Astrocyte of the hippocampus (primary cell): ENCODE measurements at regions not wholly inside any gene's neighbourhood (a gene's known extent, or its start where the extent isn't known, plus 50 kb on each side); places are given as distances from the start of the nearest gene placed in this dataset.

Source experiments
- DNase-seq: peaks from one replicate; pipeline ENCODE4 v3.0.0; 2011; ENCODE audit warnings: low read depth, low spot score

DNA sequence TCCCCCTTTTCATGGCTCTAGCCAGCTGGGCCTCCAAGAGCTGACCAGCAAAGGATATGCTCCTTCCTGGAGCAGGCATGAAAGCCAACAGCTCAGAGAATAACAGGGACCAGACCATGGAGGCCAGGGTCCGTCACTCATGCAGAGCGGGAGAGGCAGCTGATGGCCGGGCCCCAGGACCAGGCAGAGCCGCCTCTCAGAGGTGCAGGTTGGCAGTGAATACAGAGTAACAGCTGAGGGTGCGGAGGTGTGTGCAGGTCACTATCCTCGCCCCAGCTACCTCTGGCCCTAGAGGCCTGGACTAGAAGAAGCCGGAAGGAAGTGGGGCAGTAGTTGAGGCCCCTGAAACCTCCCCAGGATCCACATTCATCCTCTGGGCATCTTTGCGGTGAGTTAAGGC is 1377.3 kb downstream of the TBC1D22A start:
- DNase-seq = no peak

DNA sequence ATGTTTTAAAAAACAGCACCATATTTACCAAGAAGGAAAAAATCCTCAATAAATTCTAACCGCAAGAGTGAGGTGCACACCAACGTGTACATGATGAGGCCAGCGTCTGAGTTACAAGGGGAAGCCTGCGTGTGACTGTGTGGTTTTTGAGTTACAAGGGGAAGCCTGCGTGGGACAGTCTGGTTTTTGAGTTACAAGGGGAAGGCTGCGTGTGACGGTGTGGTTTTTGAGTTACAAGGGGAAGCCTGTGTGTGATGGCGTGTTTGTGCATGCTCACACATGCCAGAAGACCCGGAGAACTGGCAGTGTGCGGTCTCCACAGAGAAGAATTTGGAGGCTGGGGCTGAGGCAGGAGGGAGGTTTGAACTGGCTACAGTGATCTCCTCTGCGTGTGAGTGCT is 1376.4 kb downstream of the TBC1D22A start:
- DNase-seq = no peak

DNA sequence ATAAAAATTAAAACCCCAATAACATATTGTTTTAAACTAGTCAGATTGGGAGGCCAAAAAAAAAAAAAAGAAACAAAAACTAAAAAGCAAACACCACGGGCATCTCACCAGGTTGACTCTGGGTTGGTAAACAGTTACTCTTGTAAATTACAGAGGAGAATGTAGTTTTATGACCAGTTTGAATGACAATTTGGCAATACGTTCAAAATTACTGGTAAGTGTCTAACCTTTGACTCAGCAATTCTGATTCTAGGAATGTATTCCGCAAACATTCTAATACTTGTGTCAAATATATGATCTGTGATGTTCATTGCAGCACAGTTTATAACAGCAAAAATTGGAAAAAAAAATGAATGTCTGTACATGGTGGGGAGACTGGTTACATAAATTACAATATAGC is 1376.0 kb downstream of the TBC1D22A start:
- DNase-seq = no peak

DNA sequence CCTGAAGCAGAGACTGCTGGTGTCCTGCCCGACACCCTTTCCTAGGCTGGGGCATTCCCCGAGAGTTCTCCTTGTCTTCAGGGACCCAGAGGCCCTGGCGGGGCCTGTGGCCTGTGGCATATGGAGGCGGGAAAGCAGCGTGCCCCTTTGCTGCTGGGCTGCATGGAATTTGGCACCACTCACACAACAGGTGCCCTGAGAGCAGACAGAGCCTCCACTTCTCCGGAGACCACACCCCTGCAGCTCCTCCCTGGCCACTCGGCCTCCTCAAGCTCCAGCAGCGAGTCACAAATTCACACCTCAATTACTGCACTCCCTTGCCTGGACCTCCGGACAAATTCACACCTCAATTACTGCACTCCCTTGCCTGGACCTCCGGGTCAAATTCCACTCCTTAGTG is 1375.2 kb downstream of the TBC1D22A start:
- no peak for DNase-seq

DNA sequence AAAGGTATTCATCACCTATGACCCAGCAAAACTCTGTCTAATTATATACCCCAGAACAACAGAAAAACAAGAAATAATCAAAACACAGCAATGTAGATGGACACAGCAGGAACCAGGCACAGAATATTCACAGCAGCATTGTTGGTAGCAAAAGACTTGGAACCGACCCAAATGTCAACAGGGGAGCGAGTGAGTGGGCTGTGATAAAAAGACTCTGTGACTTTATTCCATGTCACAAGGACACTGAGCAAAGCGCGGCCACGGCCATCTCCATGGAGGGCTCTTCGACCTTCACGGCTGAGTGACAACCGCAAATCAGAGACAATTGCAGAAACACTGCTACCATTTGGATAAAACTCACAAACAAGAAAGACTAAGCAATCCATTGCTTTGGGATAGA is 1373.1 kb downstream of the TBC1D22A start:
- DNase-seq = no peak

DNA sequence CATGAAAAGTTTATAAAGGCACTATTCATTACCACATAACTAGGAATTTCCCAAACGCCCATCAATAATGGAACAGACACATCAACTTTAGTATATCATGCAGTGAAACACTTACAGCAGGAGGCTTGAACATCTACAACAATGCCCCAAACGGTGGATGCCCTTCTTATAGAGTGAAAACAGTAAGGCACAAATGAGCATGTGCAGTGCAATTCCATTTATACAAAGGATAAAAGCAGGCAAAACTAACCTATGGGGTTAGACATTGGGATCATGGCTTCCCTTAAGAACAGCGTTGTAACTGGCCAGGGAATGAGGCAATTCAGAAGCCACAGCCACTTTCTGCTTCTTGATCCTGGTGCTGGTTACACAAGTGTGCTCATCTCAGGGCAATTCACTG is 1363.0 kb downstream of the TBC1D22A start:
- DNase-seq = no peak

DNA sequence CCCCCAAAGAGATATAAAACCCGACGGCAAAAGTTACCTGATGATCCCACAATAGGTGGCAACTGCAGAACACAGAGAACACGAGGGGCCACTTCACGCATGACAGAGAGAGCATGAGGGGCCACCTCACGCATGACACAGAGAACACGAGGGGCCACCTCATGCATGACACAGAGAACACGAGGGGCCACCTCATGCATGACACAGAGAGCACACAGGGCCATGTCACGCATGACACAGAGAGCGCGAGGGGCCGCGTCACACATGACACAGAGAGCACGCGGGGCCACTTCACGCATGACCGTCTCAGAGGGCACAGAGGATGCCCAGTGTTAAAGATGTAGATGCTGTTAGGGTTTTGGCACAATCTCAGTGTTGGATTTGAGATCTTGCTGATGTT is 1359.5 kb downstream of the TBC1D22A start:
- DNase-seq = no peak

DNA sequence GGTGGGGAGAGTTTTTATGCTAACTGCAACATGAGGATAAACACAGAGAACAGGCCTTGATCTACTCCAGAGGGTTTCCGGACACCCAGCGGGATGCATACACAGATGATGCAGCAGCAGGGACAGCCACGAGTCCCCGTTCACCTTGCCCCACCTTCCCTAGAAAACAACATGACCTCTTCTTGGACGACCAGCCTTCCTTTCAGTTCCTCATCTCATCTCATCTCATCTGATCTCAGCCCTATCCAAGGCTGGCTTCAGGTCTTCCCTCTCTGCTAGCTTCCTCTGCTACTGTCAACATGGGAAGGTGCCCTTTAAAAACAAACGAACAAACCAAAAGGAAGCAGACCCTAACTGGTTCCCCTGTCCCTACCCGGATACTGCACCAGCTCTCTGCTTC is 1356.2 kb downstream of the TBC1D22A start:
- no peak for DNase-seq

DNA sequence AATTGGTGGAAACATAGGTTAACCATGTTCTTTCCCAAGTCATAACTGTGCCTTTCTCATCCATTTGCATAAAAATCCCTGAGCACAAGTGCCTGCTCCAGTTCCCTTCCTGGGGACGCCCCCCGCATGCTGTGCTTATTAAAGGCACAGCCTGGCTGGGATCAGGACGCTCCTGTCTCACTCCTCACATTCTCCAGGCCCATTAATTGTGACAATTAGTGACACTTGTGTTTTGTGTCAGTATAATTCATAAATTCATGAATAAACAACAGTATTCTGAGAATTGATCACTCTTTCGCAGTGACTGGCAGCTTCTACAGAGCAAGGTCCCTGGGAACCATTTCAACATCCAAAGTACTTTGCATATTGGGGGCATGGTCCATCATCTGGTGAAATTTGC is 1354.4 kb downstream of the TBC1D22A start:
- no peak for DNase-seq

DNA sequence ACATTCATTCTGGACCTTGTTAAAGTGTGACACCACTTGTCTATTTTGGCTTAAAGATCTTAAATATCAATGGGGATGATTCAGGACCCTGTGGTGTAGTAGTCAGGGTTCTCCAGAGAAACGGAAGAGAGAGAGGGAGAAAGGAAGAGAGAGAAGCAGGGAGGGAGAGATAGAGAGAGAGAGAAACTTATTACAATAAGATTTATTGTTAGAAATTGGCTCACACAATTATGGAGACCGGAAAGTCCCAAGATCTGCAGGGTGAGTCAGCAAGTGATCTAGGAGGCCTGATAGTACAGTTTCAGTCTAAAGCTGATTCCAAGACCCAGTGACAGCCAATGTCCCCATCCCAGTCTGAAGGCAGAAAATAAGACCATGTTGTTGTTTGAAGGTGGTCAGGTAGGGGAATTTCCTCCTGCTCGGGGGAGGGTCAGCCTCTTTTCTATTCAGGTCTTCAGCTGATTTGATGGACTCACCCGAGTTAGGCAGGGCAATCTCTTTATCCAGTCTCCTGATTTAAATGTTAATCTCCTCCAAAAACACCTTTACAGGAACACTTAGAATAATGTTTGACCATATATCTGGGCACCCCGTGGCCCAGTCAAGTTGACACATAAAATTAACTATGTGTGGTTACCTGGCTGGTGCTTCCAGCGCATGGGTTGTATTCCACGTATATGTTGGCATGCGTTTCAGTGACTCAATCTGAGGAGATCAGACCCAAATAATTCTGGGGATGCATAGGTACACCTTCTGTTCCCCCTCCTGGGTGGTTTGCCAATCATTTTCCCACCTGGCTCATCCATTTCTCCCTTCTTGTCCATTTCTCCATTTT is 1350.5 kb downstream of the TBC1D22A start:
- no peak for DNase-seq

DNA sequence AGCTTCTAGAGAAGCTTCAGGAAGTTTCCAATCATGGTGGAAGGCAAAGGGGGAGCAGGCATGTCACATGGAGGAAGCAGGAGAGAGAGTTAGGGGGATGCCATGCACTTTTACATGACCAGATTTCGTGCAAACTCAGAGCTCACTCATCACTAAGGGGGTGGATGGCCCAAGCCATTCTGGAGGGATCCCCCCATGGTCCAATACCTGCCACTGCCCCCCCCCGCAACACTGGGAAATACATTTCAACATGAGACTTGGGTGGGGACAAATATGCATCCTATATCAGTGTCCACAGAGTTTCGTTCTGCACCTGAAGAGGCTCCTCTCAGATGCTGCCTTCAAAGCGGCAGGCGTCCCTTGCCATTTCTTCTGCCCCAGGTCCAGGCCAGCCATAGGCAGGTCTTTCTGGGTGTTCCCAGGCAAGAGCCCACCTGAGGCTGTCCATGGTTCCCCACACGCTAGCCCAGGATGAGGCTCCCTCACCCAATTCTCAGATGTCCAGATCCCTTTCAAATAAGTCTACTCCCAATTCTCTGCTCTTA is 1344.3 kb downstream of the TBC1D22A start:
- no peak for DNase-seq

DNA sequence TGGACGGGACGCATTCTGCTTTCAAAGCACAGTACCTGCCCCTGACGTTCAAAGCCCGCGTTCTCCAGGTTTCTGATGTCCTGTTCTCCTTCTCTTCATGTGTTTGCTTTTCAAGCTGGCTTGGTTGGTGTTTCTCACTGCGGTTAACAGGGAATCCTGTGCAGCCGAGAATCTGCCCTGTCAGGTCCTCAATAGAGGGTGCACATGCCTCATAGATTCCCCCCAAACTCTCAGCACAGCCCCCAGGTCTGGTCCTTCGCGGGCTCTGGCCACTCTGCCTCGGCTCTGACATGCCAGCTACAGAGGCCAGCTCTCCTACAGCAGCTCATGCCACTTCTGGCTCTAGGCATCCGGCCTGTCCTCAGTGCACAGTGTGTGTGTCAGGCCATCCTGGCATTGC is 1343.8 kb downstream of the TBC1D22A start:
- no peak for DNase-seq

DNA sequence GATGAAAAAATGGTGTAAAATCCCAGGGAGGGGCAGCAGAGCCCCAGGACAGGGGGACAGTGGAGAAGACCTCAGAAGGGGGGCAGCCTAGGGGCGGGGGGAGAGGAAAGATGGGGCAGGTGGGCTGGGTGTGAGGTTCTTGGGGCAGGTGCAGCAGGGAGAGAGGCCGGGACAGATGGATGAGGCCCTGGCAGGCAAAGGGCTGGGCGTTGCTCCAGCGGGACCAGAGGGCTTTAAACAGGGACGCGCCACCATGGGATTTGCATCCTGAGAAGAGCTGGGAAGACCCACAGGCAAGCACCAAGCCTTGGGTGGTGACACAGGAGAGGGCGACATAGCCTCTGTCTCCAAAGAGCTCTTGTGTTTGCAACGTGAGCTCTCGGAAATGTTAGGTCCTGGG is 1342.8 kb downstream of the TBC1D22A start:
- no peak for DNase-seq

DNA sequence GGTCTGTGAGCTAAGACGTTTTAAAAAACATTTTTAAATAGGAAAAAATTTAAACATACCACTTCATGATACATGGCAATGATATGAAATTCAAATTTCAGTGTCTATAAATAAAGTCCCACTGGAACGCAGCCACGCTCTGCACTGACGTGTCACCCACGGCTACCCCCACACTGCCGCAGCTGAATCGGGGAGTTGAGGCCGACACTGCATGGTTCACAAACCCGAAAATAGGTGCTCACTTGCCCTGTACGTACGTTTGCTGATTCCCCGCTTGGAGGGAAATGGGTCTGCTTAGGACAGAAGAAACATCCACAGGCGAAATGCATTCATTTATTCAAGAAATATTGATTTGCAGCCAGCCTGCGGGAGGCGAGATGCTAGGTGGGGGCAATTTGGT is 1342.3 kb downstream of the TBC1D22A start:
- no peak for DNase-seq

DNA sequence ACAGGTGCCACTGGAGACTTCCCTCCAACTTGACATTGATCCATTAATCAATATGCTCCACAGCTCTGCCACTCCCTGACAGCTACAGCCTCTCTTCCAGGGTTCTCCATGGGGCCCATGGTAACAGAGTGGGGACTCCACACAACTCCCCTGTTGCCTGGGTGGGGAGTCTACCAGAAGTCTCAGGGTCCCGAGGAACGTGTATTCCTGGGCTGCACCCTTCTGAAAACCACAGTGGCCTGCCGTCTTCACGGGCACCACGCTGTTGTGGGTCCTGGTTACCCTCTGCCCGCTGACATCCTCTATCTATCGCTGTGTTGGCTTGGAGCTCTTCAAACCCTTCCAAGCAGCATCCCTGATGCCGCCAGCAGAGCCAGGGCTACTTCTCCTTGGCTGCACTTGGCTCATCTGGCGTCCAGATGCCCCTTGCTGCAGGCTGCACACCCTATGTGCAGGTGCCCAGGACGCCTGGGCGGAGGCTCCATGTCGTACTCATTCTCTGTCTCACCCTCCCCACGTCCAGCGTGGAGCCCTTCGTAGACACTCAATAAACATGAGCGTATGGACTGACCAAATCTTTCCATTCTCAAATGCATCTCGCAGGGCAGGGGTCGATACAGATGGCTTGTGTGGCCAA is 1341.8 kb downstream of the TBC1D22A start:
- DNase-seq = no peak

DNA sequence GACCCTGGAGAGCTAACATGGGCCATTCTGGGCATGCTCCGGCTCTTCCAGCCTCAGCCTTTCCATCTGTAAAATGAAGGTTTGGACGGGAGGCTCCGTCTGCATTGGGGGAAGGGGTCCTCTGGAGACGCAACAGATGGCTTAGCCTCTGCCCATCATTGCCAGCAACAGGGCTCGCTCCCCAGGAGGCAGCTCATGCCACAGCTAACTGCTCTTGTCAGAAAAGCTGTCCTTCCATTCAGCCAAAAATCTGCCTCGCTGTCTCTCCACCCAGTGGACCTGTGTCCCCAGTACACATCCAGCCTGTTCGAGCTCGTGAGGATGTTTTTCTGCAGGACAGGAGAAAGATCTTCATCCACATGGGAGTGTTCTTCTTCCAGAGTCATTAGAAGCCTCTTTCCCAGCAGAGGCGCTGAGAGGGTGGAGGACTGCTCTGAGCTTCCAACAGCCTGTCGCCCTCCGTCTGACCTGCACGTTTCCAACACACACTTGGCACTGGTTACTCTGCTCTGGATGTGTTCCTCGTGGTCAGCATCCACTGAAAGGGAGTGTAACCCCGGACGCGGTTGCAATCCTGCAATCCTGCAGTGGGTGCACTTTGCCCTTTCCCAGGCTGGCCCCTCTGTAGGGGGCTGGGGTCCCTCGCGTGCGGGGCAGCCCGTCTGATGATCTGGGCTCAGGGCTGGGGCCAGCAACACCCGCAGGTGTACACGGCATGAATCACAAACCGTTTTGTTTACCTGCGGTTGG is 1340.9 kb downstream of the TBC1D22A start:
- no peak for DNase-seq

DNA sequence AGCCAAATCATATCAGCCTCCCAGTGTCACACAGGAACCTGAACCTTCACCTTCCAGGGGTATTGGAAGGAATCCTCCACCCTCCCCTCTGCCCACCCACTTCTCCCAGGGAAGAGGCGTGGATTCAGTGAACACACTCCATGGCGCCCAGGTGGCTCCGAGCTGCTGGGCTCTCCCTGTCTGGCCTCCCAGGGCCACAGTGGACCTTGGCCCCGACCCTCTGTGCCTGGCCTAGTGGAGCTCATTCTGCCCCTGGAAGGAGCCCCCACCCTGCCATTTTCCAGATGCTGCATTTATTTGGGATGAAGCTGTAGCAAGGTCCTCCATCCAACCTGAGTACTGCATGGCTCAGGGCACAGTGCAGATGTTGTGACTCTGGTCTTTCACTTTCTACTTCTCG is 1340.1 kb downstream of the TBC1D22A start:
- DNase-seq = no peak

DNA sequence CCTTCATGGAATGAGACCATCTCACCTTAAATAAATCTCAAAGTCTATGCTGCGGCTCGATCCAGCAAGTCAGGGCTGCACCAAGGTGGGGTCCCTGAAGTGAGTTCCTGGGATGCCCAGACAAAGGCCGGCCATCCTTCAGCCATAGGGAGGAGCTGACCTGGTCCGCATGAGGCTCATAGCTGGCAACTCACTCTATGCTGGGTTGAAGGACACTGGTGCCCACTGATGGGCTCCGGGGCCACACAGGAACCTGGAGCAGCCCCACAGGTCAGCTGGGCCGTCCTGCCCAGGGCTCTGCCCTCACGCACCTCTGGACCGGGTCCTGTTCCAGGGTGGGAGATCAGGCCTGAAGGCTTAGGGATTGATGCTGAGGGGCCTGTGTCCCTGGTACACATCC is 1339.3 kb downstream of the TBC1D22A start:
- DNase-seq = no peak

DNA sequence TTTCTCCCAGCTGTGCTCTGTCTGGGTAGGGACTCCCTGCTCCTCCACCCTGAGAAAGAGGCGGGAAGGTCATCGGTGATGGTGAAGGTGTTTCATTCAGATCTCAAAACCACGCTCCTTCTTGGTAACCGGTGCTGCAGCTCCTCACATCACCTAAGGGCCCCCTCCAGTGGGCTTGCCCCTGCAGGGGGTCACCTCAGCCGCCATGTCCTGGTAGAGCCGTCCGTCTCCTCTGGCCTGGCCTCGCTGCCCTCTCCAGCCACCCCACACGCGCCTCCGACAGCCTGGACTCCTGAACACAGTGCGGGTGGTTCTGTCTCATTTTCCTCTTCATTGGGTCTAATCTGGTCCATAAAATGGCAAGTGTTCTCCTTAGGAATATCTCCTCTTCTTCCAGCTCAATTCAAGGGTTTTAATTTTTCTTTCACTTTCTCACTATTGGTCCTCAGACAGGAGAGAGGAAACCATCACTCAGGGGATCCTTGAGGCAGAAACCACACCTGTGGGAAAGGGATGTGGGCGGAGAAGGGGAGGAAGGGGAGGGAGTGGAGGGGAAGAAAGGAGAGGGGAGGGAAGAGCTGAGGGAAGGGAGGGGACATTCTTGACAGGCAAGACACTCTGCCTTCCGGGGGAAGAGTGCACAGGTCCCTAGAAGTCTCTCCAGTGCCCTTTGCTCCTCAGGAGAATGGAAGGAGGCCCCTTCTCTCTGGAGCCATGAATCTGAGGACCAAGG is 1338.4 kb downstream of the TBC1D22A start:
- no peak for DNase-seq

DNA sequence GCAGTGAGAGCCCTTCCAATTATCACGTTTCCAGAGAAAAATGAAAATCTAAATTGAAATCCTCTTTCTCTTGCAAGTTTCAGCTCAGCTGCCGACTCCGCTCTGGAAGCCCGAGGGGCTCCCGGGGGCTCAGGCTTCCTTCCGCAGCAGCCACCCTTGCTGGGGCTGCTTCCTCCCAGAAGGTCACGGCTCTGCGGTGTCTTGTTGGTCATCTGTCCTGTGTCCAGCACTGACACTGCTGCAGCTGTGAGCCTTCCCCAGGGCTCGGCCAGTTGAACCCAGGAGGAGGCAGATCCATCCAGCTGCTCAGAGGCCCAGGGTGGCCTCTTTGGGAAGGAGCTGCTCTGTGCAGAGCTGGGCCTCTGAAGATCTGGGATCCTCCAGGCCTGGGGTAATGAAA is 1337.2 kb downstream of the TBC1D22A start:
- no peak for DNase-seq

DNA sequence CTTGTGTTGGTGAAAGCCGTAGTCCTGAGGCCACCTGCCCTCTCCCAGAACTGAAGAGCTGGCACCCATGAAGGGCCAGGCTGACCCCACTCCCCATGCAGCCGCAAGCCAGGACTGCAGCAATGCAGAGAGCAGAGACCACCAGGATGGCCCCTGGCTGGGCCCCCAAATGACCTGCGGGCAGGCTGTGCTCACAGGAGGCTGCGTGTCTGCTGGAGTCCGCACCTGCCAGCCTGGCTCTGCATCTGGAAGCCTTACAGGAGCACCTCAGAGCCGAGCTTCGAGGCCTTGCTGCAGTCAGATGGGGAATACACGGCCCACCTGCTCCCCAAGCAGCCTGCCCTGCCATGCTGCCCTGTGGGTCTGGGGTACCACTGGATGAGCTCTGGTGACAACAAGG is 1336.8 kb downstream of the TBC1D22A start:
- DNase-seq = no peak

DNA sequence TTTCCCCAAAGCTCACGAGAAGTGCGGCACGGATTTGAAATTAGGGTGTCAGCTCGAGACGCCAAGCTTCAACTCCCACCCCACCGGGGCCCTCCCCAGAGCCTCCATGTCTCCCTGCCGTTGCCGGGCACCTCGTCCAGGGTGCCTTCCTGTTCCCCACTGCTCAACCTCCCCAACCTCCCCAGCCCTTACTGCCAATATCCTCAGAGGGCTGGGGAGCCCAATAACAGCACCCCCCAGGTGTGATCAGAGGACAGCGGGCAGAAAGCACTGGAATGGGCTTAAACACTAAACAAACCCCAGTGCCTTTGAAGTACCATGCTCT is 1336.4 kb downstream of the TBC1D22A start:
- no peak for DNase-seq
